ENCODE measurements at regions not wholly inside any gene's neighbourhood (a gene's known extent, or its start where the extent isn't known, plus 50 kb on each side); places are given as distances from the start of the nearest gene placed in this dataset.

DNA sequence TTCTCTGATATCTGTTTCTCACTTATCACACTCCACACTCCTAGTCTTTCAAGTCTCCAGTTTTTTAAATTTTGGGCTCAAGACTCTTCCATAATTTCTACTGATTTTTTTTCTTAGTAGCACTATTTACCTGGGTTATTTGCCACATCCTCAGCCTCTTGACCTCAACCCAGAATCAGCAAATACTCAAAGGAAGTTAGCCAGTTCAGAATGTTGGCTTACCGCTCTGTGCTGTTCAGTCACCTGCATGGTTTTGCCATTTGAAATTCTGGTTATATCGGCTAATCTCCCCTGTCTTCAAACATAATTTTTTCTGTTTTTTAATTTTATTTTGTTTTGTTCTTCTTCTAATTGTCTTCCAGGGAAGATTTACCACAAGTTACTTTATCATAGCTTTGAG lies 412.6 kb downstream of the PTH2R start:
- no peaks in the 10 kb centered on the region for H3K9me3 ChIP-seq (ENCODE audit: control insufficient read depth in 2 of 3, insufficient read depth in 1 of 3, low read length in 3 of 3)
- no peak for TF ChIP-seq CTCF (IDR thresholded peaks at IDR 0.05; ENCODE audit: borderline replicate concordance, extremely low read depth, insufficient read depth)
- no peak overlapping the region for H3K9ac ChIP-seq (ENCODE audit: low read length in 3 of 3)
- DNase-seq = no peak
- H3K4me1 ChIP-seq (ENCODE audit: control insufficient read depth in 2 of 3, insufficient read depth in 2 of 3, low read depth in 1 of 3, low read length in 3 of 3) = no peaks in the 10 kb centered on the region
- no peak overlapping the region for H3K4me3 ChIP-seq (ENCODE audit: low read length in 3 of 3)
- intact Hi-C loops (cut with DNase I) = no loop called here
- FAIRE-seq = no peak
- no peak overlapping the region for H3K27ac ChIP-seq (ENCODE audit: low read depth in 2 of 2, low read length in 2 of 2)
- H3K36me3 ChIP-seq (ENCODE audit: control insufficient read depth in 2 of 3, insufficient read depth in 3 of 3, low read length in 3 of 3) = no peaks in the 10 kb centered on the region
- no peaks in the 10 kb centered on the region for H3K27me3 ChIP-seq (ENCODE audit: control insufficient read depth, insufficient read depth, low read length)

GRCh38 chr2:208820014-208820688 lies 413.6 kb downstream of the PTH2R start:
- no peak overlapping the region for H3K4me3 ChIP-seq (ENCODE audit: low read length in 3 of 3)
- H3K4me1 ChIP-seq (ENCODE audit: control insufficient read depth in 2 of 3, insufficient read depth in 2 of 3, low read depth in 1 of 3, low read length in 3 of 3) = no peaks in the 10 kb centered on the region
- no peak overlapping the region for H3K9ac ChIP-seq (ENCODE audit: low read length in 3 of 3)
- intact Hi-C loops (cut with DNase I) = no loop called here
- no peaks in the 10 kb centered on the region for H3K9me3 ChIP-seq (ENCODE audit: control insufficient read depth in 2 of 3, insufficient read depth in 1 of 3, low read length in 3 of 3)
- no peaks in the 10 kb centered on the region for H3K27me3 ChIP-seq (ENCODE audit: control insufficient read depth, insufficient read depth, low read length)
- FAIRE-seq = peak; percentile 64
- H3K36me3 ChIP-seq (ENCODE audit: control insufficient read depth in 2 of 3, insufficient read depth in 3 of 3, low read length in 3 of 3) = peaks cover 0 to 5% (median 0%) of the 10 kb centered on the region in 3 donors
- H3K27ac ChIP-seq (ENCODE audit: low read depth in 2 of 2, low read length in 2 of 2) = no peak overlapping the region
- peak in 2 of 5 donors; percentile 27 to 42 for DNase-seq
- peak; percentile 23 for TF ChIP-seq CTCF (IDR thresholded peaks at IDR 0.05; ENCODE audit: borderline replicate concordance, extremely low read depth, insufficient read depth)

- DNase-seq (peak in 1 of 5 donors; percentile 3), FAIRE-seq (no peak)
- H3K9me3 ChIP-seq (ENCODE audit: control insufficient read depth in 2 of 3, insufficient read depth in 1 of 3, low read length in 3 of 3) = no peaks in the 10 kb centered on the region
- intact Hi-C loops (cut with DNase I) = no loop called here
- H3K27ac ChIP-seq (ENCODE audit: low read depth in 2 of 2, low read length in 2 of 2) = no peak overlapping the region
- no peak for TF ChIP-seq CTCF (IDR thresholded peaks at IDR 0.05; ENCODE audit: borderline replicate concordance, extremely low read depth, insufficient read depth)
- H3K36me3 ChIP-seq (ENCODE audit: control insufficient read depth in 2 of 3, insufficient read depth in 3 of 3, low read length in 3 of 3) = peaks cover 0 to 12% (median 0%) of the 10 kb centered on the region in 3 donors
- H3K27me3 ChIP-seq (ENCODE audit: control insufficient read depth, insufficient read depth, low read length) = no peaks in the 10 kb centered on the region
- no peak overlapping the region for H3K4me3 ChIP-seq (ENCODE audit: low read length in 3 of 3)
- H3K4me1 ChIP-seq (ENCODE audit: control insufficient read depth in 2 of 3, insufficient read depth in 2 of 3, low read depth in 1 of 3, low read length in 3 of 3) = peaks cover 0 to 2% (median 0%) of the 10 kb centered on the region in 3 donors
- H3K9ac ChIP-seq (ENCODE audit: low read length in 3 of 3) = no peak overlapping the region
Measured at GRCh38 chr2:208827109-208827508, 420.5 kb downstream of the PTH2R start.

Data from kidney (tissue), 13 donors.